GM10266 (cell line): ENCODE measurements at regions not wholly inside any gene's neighbourhood (a gene's known extent, or its start where the extent isn't known, plus 50 kb on each side); places are given as distances from the start of the nearest gene placed in this dataset.

Experiments used
- DNase-seq: peaks from one replicate; pipeline ENCODE4 v3.0.0; 2012; ENCODE audit errors: extremely low spot score
- CTCF ChIP-seq: IDR thresholded peaks from 2 replicates; pipeline ENCODE4 v1.5.1; 2012; ENCODE audit warnings: mild to moderate bottlenecking, low read depth; ENCODE audit not compliant: control insufficient read depth, insufficient read depth; ENCODE audit errors: missing control alignments

- no peak for TF ChIP-seq CTCF
- DNase-seq, result no peak
Observed at GRCh38 chr1:63230722-63231121, 91.6 kb upstream of the FOXD3 start.

GRCh38 chr1:63238721-63239120 lies 83.6 kb upstream of the FOXD3 start:
- no peak for DNase-seq
- TF ChIP-seq CTCF, result no peak

- TF ChIP-seq CTCF, result no peak
- DNase-seq, result no peak
Observed at GRCh38 chr1:63245186-63245585, 77.2 kb upstream of the FOXD3 start.

GRCh38 chr1:63248216-63248615 lies 74.2 kb upstream of the FOXD3 start:
- DNase-seq, result no peak
- TF ChIP-seq CTCF, result no peak

- no peak for DNase-seq
- TF ChIP-seq CTCF, result no peak
Observed at GRCh38 chr1:63255153-63255552, 67.2 kb upstream of the FOXD3 start.

GRCh38 chr1:63261736-63262458 lies 60.5 kb upstream of the FOXD3 start:
- no peak for DNase-seq
- TF ChIP-seq CTCF, result no peak

- TF ChIP-seq CTCF, result no peak
- no peak for DNase-seq
Observed at GRCh38 chr1:63262459-63262770, 60.0 kb upstream of the FOXD3 start.
